ENCODE measurements at regions not wholly inside any gene's neighbourhood (a gene's known extent, or its start where the extent isn't known, plus 50 kb on each side); places are given as distances from the start of the nearest gene placed in this dataset.

DNA sequence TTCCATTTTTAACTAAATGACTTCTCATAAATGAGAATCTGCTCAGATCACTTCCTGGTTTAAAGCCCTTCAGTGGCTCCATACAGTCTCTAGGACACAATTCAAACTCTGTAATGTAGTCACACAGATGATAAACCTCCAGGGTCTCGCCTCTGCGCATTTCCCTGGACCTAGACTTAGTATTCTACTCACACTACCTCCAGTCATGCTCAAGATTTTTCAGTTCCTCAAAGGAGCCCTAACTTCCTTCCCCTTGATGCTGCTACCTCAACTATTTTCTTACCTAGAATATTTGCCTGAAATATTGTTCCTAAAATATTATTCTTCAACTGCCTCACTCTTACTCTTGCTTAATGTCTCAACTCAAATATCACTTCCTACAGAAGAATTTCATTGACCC, 86.7 kb upstream of the TPP2 start:
- no peak overlapping the region for H2BK15ac ChIP-seq (replicated peaks; ENCODE audit: low read depth)
- H2AK5ac ChIP-seq (ENCODE audit: low read length) = no peak overlapping the region
- no peak overlapping the region for H3K27ac ChIP-seq (ENCODE audit: low read depth, low read length)
- no peak overlapping the region for H3K9ac ChIP-seq (ENCODE audit: low read length)
- H3K18ac ChIP-seq (ENCODE audit: low read length) = no peak overlapping the region
- H3K4me3 ChIP-seq (ENCODE audit: low read length) = no peak overlapping the region
- no peaks in the 10 kb centered on the region for H3K4me1 ChIP-seq (ENCODE audit: control insufficient read depth, low read depth, low read length)
- WGBS (ENCODE audit: extremely low coverage, insufficient coverage, low lambda C conversion rate) = no CpG with 5 or more reads among the region's 2 CpGs
- no peak for DNase-seq
- no peak overlapping the region for H4K8ac ChIP-seq (ENCODE audit: low read depth, low read length)
- H3K36me3 ChIP-seq (ENCODE audit: control insufficient read depth, insufficient read depth, low read length) = no peaks in the 10 kb centered on the region
- no peak overlapping the region for H2BK120ac ChIP-seq (ENCODE audit: low read depth, low read length)
- no peak overlapping the region for H3K4ac ChIP-seq (ENCODE audit: low read depth, low read length)
- H3K56ac ChIP-seq (ENCODE audit: low read length) = no peak overlapping the region
- no peaks in the 10 kb centered on the region for H3K79me2 ChIP-seq (ENCODE audit: control insufficient read depth, insufficient read depth, low read length)
- H4K5ac ChIP-seq (ENCODE audit: low read length) = no peak overlapping the region
- H3K27me3 ChIP-seq (ENCODE audit: insufficient read depth, low read length, poor library complexity) = no peaks in the 10 kb centered on the region
- no peak overlapping the region for H3K4me2 ChIP-seq (ENCODE audit: low read length)
- H3K23ac ChIP-seq (ENCODE audit: low read length) = no peak overlapping the region
- H3K79me1 ChIP-seq (ENCODE audit: low read length) = no peaks in the 10 kb centered on the region
- no peak overlapping the region for H2BK5ac ChIP-seq (ENCODE audit: low read length)

DNA sequence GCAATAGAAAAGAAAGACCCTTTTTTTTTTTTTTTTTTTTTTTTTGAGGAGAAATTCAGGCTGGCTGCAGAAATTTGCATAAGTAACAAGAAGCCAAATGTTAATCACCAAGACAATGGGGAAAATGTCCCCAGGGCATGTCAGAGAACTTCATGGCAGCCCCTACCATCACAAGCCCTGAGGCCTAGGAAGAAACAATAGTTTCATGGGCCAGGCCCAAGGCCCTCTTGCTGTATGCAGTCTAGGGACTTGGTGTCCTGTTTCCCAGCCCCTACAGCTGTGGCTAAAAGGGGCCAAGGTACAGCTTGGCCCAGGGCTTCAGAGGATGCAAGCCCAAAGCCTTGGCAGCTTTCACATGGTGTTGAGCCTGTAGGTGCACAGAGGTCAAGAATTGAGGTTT, 88.4 kb upstream of the TPP2 start:
- no peak overlapping the region for H3K9ac ChIP-seq (ENCODE audit: low read length)
- H3K36me3 ChIP-seq (ENCODE audit: control insufficient read depth, insufficient read depth, low read length) = no peaks in the 10 kb centered on the region
- no peaks in the 10 kb centered on the region for H3K79me2 ChIP-seq (ENCODE audit: control insufficient read depth, insufficient read depth, low read length)
- no peak overlapping the region for H2AK5ac ChIP-seq (ENCODE audit: low read length)
- no peak overlapping the region for H3K56ac ChIP-seq (ENCODE audit: low read length)
- peak; percentile 54 for DNase-seq
- no peaks in the 10 kb centered on the region for H3K4me1 ChIP-seq (ENCODE audit: control insufficient read depth, low read depth, low read length)
- H3K4ac ChIP-seq (ENCODE audit: low read depth, low read length) = no peak overlapping the region
- no peak overlapping the region for H2BK5ac ChIP-seq (ENCODE audit: low read length)
- no peak overlapping the region for H2BK15ac ChIP-seq (replicated peaks; ENCODE audit: low read depth)
- no peaks in the 10 kb centered on the region for H3K27me3 ChIP-seq (ENCODE audit: insufficient read depth, low read length, poor library complexity)
- H2BK120ac ChIP-seq (ENCODE audit: low read depth, low read length) = no peak overlapping the region
- no peak overlapping the region for H4K8ac ChIP-seq (ENCODE audit: low read depth, low read length)
- no peak overlapping the region for H3K4me3 ChIP-seq (ENCODE audit: low read length)
- no peak overlapping the region for H3K4me2 ChIP-seq (ENCODE audit: low read length)
- no peak overlapping the region for H3K27ac ChIP-seq (ENCODE audit: low read depth, low read length)
- H3K18ac ChIP-seq (ENCODE audit: low read length) = no peak overlapping the region
- no peaks in the 10 kb centered on the region for H3K79me1 ChIP-seq (ENCODE audit: low read length)
- no peak overlapping the region for H4K5ac ChIP-seq (ENCODE audit: low read length)
- no peak overlapping the region for H3K23ac ChIP-seq (ENCODE audit: low read length)

DNA sequence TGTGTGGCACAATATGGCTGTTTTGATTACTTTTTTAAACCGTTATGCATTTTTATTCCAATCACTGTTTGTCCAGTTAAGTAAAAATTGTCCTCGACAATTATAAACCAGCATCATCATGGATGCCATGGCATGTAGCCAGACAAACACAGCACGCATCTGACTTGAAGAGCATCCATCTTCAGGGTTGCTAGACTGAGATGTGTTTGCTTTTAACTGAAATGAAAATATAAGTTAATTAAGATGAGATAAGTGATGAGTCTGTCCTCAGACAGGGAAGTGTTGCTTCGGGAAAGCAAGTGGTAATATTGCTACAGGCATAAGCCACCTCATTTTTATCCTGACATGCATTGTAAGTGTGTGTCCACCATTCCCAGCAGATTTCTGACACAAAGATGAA, 92.8 kb upstream of the TPP2 start:
- Histone ChIP-seq H2BK120ac (ENCODE audit: low read depth, low read length) (no peak overlapping the region), H3K9ac (ENCODE audit: low read length) (no peak overlapping the region), H3K4me2 (ENCODE audit: low read length) (no peak overlapping the region), H2AK5ac (ENCODE audit: low read length) (no peak overlapping the region), H2BK15ac (replicated peaks; ENCODE audit: low read depth) (no peak overlapping the region), H3K4me1 (ENCODE audit: control insufficient read depth, low read depth, low read length) (no peaks in the 10 kb centered on the region), H3K27ac (ENCODE audit: low read depth, low read length) (no peak overlapping the region), H3K4ac (ENCODE audit: low read depth, low read length) (no peak overlapping the region), H3K27me3 (ENCODE audit: insufficient read depth, low read length, poor library complexity) (no peaks in the 10 kb centered on the region), H4K8ac (ENCODE audit: low read depth, low read length) (no peak overlapping the region), H3K79me2 (ENCODE audit: control insufficient read depth, insufficient read depth, low read length) (no peaks in the 10 kb centered on the region), H3K36me3 (ENCODE audit: control insufficient read depth, insufficient read depth, low read length) (no peaks in the 10 kb centered on the region), H3K18ac (ENCODE audit: low read length) (no peak overlapping the region), H3K79me1 (ENCODE audit: low read length) (no peaks in the 10 kb centered on the region), H3K4me3 (ENCODE audit: low read length) (no peak overlapping the region), H4K5ac (ENCODE audit: low read length) (no peak overlapping the region), H3K56ac (ENCODE audit: low read length) (no peak overlapping the region), H2BK5ac (ENCODE audit: low read length) (no peak overlapping the region), H3K23ac (ENCODE audit: low read length) (no peak overlapping the region)
- WGBS (ENCODE audit: extremely low coverage, insufficient coverage, low lambda C conversion rate) = no CpG with 5 or more reads among the region's 4 CpGs
- DNase-seq = no peak

DNA sequence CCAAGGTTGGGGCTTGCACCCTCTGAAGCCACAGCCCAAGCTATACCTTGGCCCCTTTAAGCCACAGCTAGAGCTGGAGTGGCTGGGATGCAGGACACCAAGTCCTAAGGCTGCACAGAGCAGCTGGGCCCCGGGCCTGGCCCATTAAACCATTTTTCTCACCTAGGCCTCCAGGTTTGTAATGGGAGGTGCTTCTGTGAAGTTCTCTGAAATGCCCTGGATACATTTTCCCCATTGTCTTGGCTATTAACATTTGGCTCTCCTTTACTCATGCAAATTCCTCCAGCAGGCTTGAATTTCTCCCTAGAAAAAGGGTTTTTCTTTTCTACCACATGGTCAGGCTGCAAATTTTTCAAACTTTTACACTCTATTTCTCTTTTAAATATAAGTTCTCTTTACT, 93.8 kb upstream of the FGF14 start:
- no CpG with 5 or more reads among the region's 1 CpG for WGBS (ENCODE audit: extremely low coverage, insufficient coverage, low lambda C conversion rate)
- Histone ChIP-seq H2BK15ac (replicated peaks; ENCODE audit: low read depth) (no peak overlapping the region), H2AK5ac (ENCODE audit: low read length) (no peak overlapping the region), H3K4me2 (ENCODE audit: low read length) (no peak overlapping the region), H3K27ac (ENCODE audit: low read depth, low read length) (no peak overlapping the region), H4K8ac (ENCODE audit: low read depth, low read length) (no peak overlapping the region), H4K5ac (ENCODE audit: low read length) (no peak overlapping the region), H3K36me3 (ENCODE audit: control insufficient read depth, insufficient read depth, low read length) (no peaks in the 10 kb centered on the region), H3K4ac (ENCODE audit: low read depth, low read length) (no peak overlapping the region), H3K79me2 (ENCODE audit: control insufficient read depth, insufficient read depth, low read length) (no peaks in the 10 kb centered on the region), H3K56ac (ENCODE audit: low read length) (no peak overlapping the region), H2BK5ac (ENCODE audit: low read length) (no peak overlapping the region), H3K27me3 (ENCODE audit: insufficient read depth, low read length, poor library complexity) (no peaks in the 10 kb centered on the region), H3K79me1 (ENCODE audit: low read length) (no peaks in the 10 kb centered on the region), H3K4me1 (ENCODE audit: control insufficient read depth, low read depth, low read length) (no peaks in the 10 kb centered on the region), H2BK120ac (ENCODE audit: low read depth, low read length) (no peak overlapping the region), H3K18ac (ENCODE audit: low read length) (no peak overlapping the region), H3K9ac (ENCODE audit: low read length) (no peak overlapping the region), H3K4me3 (ENCODE audit: low read length) (no peak overlapping the region), H3K23ac (ENCODE audit: low read length) (no peak overlapping the region)
- no peak for DNase-seq

DNA sequence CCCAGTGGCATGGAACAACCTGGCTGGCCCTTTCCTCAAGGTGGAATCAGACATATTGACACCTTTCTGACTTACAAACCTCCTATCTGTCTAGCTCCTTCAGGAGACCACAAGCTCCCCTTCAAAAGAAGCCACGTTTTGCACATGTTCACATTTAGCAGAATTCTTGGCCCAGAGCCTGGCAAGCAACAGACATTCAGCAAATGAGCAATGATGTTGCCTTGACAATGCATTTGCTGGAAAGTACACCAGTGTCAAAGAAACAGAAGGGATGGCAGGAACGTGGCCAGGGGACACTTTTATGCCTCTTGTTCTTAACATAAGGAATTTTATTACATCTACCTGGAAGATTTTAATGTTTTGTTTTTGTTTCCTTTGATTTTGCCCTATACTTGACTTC, 85.5 kb upstream of the FGF14 start:
- Histone ChIP-seq H3K23ac (ENCODE audit: low read length) (no peak overlapping the region), H3K79me1 (ENCODE audit: low read length) (no peaks in the 10 kb centered on the region), H2BK5ac (ENCODE audit: low read length) (no peak overlapping the region), H3K4me1 (ENCODE audit: control insufficient read depth, low read depth, low read length) (no peaks in the 10 kb centered on the region), H3K4me3 (ENCODE audit: low read length) (no peak overlapping the region), H4K5ac (ENCODE audit: low read length) (no peak overlapping the region), H2AK5ac (ENCODE audit: low read length) (no peak overlapping the region), H3K36me3 (ENCODE audit: control insufficient read depth, insufficient read depth, low read length) (no peaks in the 10 kb centered on the region), H2BK120ac (ENCODE audit: low read depth, low read length) (no peak overlapping the region), H2BK15ac (replicated peaks; ENCODE audit: low read depth) (no peak overlapping the region), H3K56ac (ENCODE audit: low read length) (no peak overlapping the region), H3K4me2 (ENCODE audit: low read length) (no peak overlapping the region), H3K4ac (ENCODE audit: low read depth, low read length) (no peak overlapping the region), H3K9ac (ENCODE audit: low read length) (no peak overlapping the region), H4K8ac (ENCODE audit: low read depth, low read length) (no peak overlapping the region), H3K79me2 (ENCODE audit: control insufficient read depth, insufficient read depth, low read length) (no peaks in the 10 kb centered on the region), H3K27me3 (ENCODE audit: insufficient read depth, low read length, poor library complexity) (no peaks in the 10 kb centered on the region), H3K18ac (ENCODE audit: low read length) (no peak overlapping the region), H3K27ac (ENCODE audit: low read depth, low read length) (no peak overlapping the region)
- no CpG with 5 or more reads among the region's 2 CpGs for WGBS (ENCODE audit: extremely low coverage, insufficient coverage, low lambda C conversion rate)
- DNase-seq = no peak

DNA sequence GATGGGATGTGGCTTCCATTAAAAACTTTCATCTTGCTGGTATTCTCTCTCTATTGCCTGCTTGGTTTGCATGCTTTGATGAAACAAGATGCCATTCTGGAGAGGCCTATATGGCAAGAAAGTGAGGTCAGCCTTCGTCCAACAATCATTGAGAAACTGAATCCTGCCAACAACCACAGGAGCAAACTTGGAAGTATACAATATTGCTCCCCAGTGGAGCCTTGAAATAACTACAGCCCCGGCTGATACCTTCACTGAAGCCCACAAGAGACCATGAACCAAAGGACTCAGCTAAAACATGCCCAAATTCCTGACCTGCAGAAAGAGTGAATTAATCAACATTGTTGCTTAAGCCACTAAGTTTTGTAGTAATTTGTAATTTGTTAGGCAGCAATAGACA, 82.5 kb upstream of the FGF14 start:
- no peak overlapping the region for H3K23ac ChIP-seq (ENCODE audit: low read length)
- no peak overlapping the region for H3K18ac ChIP-seq (ENCODE audit: low read length)
- no peak overlapping the region for H3K4me2 ChIP-seq (ENCODE audit: low read length)
- H2BK15ac ChIP-seq (replicated peaks; ENCODE audit: low read depth) = no peak overlapping the region
- H3K4ac ChIP-seq (ENCODE audit: low read depth, low read length) = no peak overlapping the region
- no peak overlapping the region for H3K4me3 ChIP-seq (ENCODE audit: low read length)
- no peaks in the 10 kb centered on the region for H3K4me1 ChIP-seq (ENCODE audit: control insufficient read depth, low read depth, low read length)
- no peak overlapping the region for H2BK120ac ChIP-seq (ENCODE audit: low read depth, low read length)
- H3K36me3 ChIP-seq (ENCODE audit: control insufficient read depth, insufficient read depth, low read length) = no peaks in the 10 kb centered on the region
- H3K56ac ChIP-seq (ENCODE audit: low read length) = no peak overlapping the region
- no peaks in the 10 kb centered on the region for H3K79me1 ChIP-seq (ENCODE audit: low read length)
- H3K9ac ChIP-seq (ENCODE audit: low read length) = no peak overlapping the region
- H2BK5ac ChIP-seq (ENCODE audit: low read length) = no peak overlapping the region
- no CpG with 5 or more reads among the region's 2 CpGs for WGBS (ENCODE audit: extremely low coverage, insufficient coverage, low lambda C conversion rate)
- H4K8ac ChIP-seq (ENCODE audit: low read depth, low read length) = no peak overlapping the region
- no peaks in the 10 kb centered on the region for H3K79me2 ChIP-seq (ENCODE audit: control insufficient read depth, insufficient read depth, low read length)
- no peak overlapping the region for H4K5ac ChIP-seq (ENCODE audit: low read length)
- H3K27ac ChIP-seq (ENCODE audit: low read depth, low read length) = no peak overlapping the region
- peak; percentile 53 for DNase-seq
- no peaks in the 10 kb centered on the region for H3K27me3 ChIP-seq (ENCODE audit: insufficient read depth, low read length, poor library complexity)
- no peak overlapping the region for H2AK5ac ChIP-seq (ENCODE audit: low read length)
